ENCODE measurements at regions not wholly inside any gene's neighbourhood (a gene's known extent, or its start where the extent isn't known, plus 50 kb on each side); places are given as distances from the start of the nearest gene placed in this dataset.

- no peak for TF ChIP-seq TAF1 (IDR thresholded peaks at IDR 0.05; ENCODE audit: low read depth, low read length)
- no peak for TF ChIP-seq POLR2AphosphoS5 (IDR thresholded peaks at IDR 0.05; ENCODE audit: low read depth, low read length)
These were observed 114.2 kb upstream of the KLHL29 start for GRCh38 chr2:23270810-23271209.
